Caco-2 (cell line): ENCODE measurements at regions not wholly inside any gene's neighbourhood (a gene's known extent, or its start where the extent isn't known, plus 50 kb on each side); places are given as distances from the start of the nearest gene placed in this dataset.

ENCODE experiments used
- BruUV-seq: library from RNA; stranded (reverse); fragments of 400-500 nt; replicated peaks from 2 replicates; lab custom pipeline; 2021; lab: Mats Ljungman, UMichigan
- CTCF ChIA-PET: fragments of 300-600 bp; sonication (Branson Sonifier 250); formaldehyde crosslinking; loops from one replicate; lab custom pipeline; 2022; ENCODE audit warnings: antibody characterized with exemption; lab: Charles Lee
- POLR2A ChIA-PET: fragments of 300-600 bp; sonication (Branson Sonifier 250); formaldehyde crosslinking; loops from one replicate; lab custom pipeline; 2022; ENCODE audit warnings: antibody characterized with exemption; lab: Charles Lee
- DNase-seq, 2 experiments: peaks; one replicate each; pipeline versions ENCODE4 v3.0.0 to v3.0.0-alpha.2; 2020 to 2022
- H3K27me3 ChIP-seq: replicated peaks from 2 replicates; pipeline ENCODE4 v1.6.0; 2011; ENCODE audit warnings: low read length; ENCODE audit not compliant: control insufficient read depth, insufficient read depth
- H3K36me3 ChIP-seq: 2 replicates; pipeline ENCODE4 v1.5.1; 2011; ENCODE audit warnings: low read length; ENCODE audit not compliant: control insufficient read depth, insufficient read depth
- H3K4me1 ChIP-seq: fragments of 250-450 bp; sonication (Bioruptor Pico); 2 replicates; pipeline ENCODE4 v1.5.1; 2020; ENCODE audit warnings: mild to moderate bottlenecking
- H3K4me3 ChIP-seq: 2 replicates; pipeline ENCODE4 v1.5.1; 2011; ENCODE audit warnings: low read depth, mild to moderate bottlenecking, control low read depth, low read length
- H3K9me3 ChIP-seq: fragments of 250-450 bp; sonication (Bioruptor Pico); 2 replicates; pipeline ENCODE4 v1.5.1; 2020; ENCODE audit warnings: mild to moderate bottlenecking, moderate library complexity
- H3K27ac Mint-ChIP-seq: one replicate; pipeline ENCODE4 v1.8.0; 2022; ENCODE audit warnings: mixed read lengths; ENCODE audit not compliant: unreplicated experiment
- H3K27me3 Mint-ChIP-seq: one replicate; pipeline ENCODE4 v1.8.0; 2022; ENCODE audit warnings: mixed read lengths; ENCODE audit not compliant: insufficient read depth, unreplicated experiment
- H3K36me3 Mint-ChIP-seq: one replicate; pipeline ENCODE4 v1.8.0; 2022; ENCODE audit warnings: mild to moderate bottlenecking, mixed read lengths; ENCODE audit not compliant: insufficient read depth, unreplicated experiment
- H3K4me1 Mint-ChIP-seq: one replicate; pipeline ENCODE4 v1.8.0; 2022; ENCODE audit warnings: low read depth, mixed read lengths; ENCODE audit not compliant: unreplicated experiment
- H3K4me3 Mint-ChIP-seq: one replicate; pipeline ENCODE4 v1.8.0; 2022; ENCODE audit warnings: mild to moderate bottlenecking, moderate library complexity, mixed read lengths; ENCODE audit not compliant: unreplicated experiment
- H3K9me3 Mint-ChIP-seq: one replicate; pipeline ENCODE4 v1.8.0; 2022; ENCODE audit warnings: mixed read lengths; ENCODE audit not compliant: unreplicated experiment
- intact Hi-C: fragments of 100-400 bp; cut with micrococcal nuclease; formaldehyde crosslinking; loops from one replicate; pipeline ENCODE4 v1.10.0; 2022; ENCODE audit not compliant: unreplicated experiment
- TF ChIP-seq, protein P1 (sequence below), 2 experiments: fragments of 200-600 bp in 1 of 2; IDR thresholded peaks; 1 replicate in 1 of 2; 2 replicates in 1 of 2; pipeline versions ENCODE4 v1.5.1 to v1.8.0; 2011 to 2022; ENCODE audit warnings: antibody characterized with exemption in 1 of 2, control low read depth in 1 of 2, inconsistent platforms in 1 of 2, low read depth in 1 of 2, low read length in 1 of 2, mild to moderate bottlenecking in 1 of 2, moderate library complexity in 1 of 2; ENCODE audit not compliant: insufficient read depth in 1 of 2, severe bottlenecking in 1 of 2, unreplicated experiment in 1 of 2

DNA sequence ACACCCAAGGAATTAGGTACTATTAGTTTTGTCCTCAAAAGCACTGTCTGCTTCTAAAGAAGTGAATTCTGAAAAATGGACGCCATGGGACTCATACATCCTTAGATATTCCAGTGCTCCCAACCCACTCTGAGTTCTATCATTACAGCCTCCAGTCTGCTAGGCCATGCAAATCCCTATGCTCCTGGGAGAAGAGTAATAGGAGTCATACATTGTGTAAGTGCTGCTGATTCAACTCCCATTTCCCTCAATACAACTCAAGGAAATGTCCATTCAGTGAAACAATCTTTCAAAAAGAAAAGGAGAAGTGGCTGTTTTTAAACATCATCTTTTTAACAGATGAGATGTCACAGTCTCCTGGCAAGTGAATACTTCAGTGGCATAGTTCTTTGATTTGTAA is 590.2 kb upstream of the LRRC4C start:
- DNase-seq = no peak
- H3K4me1 Mint-ChIP-seq = no peaks in the 10 kb centered on the region
- no peaks in the 10 kb centered on the region for H3K4me1 ChIP-seq
- ChIA-PET CTCF (no interaction called here), POLR2A (no interaction called here)
- BruUV-seq = no TSS peak
- no peak overlapping the region for H3K4me3 Mint-ChIP-seq
- no peaks in the 10 kb centered on the region for H3K36me3 Mint-ChIP-seq
- intact Hi-C loops = no loop called here
- H3K27me3 ChIP-seq = no peaks in the 10 kb centered on the region
- TF ChIP-seq, protein P1, sequence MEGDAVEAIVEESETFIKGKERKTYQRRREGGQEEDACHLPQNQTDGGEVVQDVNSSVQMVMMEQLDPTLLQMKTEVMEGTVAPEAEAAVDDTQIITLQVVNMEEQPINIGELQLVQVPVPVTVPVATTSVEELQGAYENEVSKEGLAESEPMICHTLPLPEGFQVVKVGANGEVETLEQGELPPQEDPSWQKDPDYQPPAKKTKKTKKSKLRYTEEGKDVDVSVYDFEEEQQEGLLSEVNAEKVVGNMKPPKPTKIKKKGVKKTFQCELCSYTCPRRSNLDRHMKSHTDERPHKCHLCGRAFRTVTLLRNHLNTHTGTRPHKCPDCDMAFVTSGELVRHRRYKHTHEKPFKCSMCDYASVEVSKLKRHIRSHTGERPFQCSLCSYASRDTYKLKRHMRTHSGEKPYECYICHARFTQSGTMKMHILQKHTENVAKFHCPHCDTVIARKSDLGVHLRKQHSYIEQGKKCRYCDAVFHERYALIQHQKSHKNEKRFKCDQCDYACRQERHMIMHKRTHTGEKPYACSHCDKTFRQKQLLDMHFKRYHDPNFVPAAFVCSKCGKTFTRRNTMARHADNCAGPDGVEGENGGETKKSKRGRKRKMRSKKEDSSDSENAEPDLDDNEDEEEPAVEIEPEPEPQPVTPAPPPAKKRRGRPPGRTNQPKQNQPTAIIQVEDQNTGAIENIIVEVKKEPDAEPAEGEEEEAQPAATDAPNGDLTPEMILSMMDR (IDR thresholded peaks at IDR 0.05; ENCODE audit: insufficient read depth in 1 of 2, low read depth in 1 of 2, low read length in 1 of 2, severe bottlenecking in 1 of 2, unreplicated experiment in 1 of 2) = no peak
- H3K4me3 ChIP-seq = no peak overlapping the region
- no peaks in the 10 kb centered on the region for H3K36me3 ChIP-seq
- H3K9me3 ChIP-seq = no peaks in the 10 kb centered on the region
- H3K27me3 Mint-ChIP-seq = no peaks in the 10 kb centered on the region
- H3K9me3 Mint-ChIP-seq = peaks cover 3% of the 10 kb centered on the region
- no peak overlapping the region for H3K27ac Mint-ChIP-seq

DNA sequence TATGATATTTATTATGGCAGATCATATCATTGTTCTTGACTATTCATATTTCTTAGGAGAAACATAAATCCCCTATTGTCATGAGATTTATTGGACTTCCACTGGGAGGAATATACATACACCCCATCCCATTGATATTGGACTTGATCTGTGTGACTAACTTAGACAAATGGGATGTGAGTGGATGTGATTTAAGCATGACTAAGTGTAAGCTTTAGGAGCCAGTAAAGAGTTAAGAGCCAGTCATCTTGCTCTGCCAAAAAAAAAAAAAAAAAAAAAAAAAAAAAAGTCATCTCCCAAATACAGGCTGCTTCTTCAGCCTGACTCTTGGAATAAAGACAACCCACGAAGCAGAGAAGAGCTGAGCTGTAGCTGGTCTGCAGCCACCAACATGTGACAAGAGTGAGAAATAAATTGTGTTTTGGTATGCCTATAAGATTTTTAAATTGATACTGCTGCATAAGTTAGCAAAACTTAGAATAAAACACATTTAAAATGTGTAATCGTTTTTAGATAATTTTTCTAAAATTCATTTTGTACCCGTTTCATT is 595.0 kb upstream of the LRRC4C start:
- Mint-ChIP-seq H3K4me1 (no peaks in the 10 kb centered on the region), H3K4me3 (no peak overlapping the region), H3K9me3 (no peaks in the 10 kb centered on the region), H3K36me3 (no peaks in the 10 kb centered on the region), H3K27ac (no peak overlapping the region), H3K27me3 (no peaks in the 10 kb centered on the region)
- Histone ChIP-seq H3K27me3 (no peaks in the 10 kb centered on the region), H3K9me3 (no peaks in the 10 kb centered on the region), H3K4me1 (no peaks in the 10 kb centered on the region), H3K4me3 (no peak overlapping the region), H3K36me3 (no peaks in the 10 kb centered on the region)
- TF ChIP-seq, protein P1 (IDR thresholded peaks at IDR 0.05; ENCODE audit: insufficient read depth in 1 of 2, low read depth in 1 of 2, low read length in 1 of 2, severe bottlenecking in 1 of 2, unreplicated experiment in 1 of 2) = no peak
- ChIA-PET POLR2A (no interaction called here), CTCF (no interaction called here)
- intact Hi-C loops = no loop called here
- BruUV-seq = no TSS peak
- no peak for DNase-seq

DNA sequence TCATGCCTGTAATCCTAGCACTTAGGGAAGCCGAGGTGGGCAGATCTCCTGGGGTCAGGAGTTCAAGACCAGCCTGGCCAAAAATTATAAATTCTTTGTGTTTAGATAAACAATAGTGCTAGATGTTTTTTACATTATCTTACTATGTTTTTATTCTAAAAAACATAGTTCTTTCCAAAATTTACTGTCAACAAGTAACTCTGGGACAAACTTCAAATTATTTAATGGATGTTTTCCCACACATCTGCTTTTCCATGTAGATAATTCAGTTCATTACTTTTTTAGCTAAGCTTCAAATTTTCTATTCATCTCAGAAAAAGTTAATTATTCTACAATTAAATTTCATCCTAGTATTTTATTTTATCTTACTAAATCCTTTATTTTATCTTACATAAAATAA is 596.2 kb upstream of the LRRC4C start:
- TF ChIP-seq, protein P1 (IDR thresholded peaks at IDR 0.05; ENCODE audit: insufficient read depth in 1 of 2, low read depth in 1 of 2, low read length in 1 of 2, severe bottlenecking in 1 of 2, unreplicated experiment in 1 of 2) = no peak
- no peaks in the 10 kb centered on the region for H3K36me3 ChIP-seq
- DNase-seq = no peak
- Mint-ChIP-seq H3K27ac (no peak overlapping the region), H3K4me1 (no peaks in the 10 kb centered on the region), H3K36me3 (no peaks in the 10 kb centered on the region), H3K4me3 (no peak overlapping the region), H3K9me3 (no peaks in the 10 kb centered on the region), H3K27me3 (no peaks in the 10 kb centered on the region)
- ChIA-PET POLR2A (no interaction called here), CTCF (no interaction called here)
- H3K9me3 ChIP-seq = no peaks in the 10 kb centered on the region
- intact Hi-C loops = no loop called here
- H3K27me3 ChIP-seq = no peaks in the 10 kb centered on the region
- no peak overlapping the region for H3K4me3 ChIP-seq
- no peaks in the 10 kb centered on the region for H3K4me1 ChIP-seq
- no TSS peak for BruUV-seq
